IMR-90 (cell line): ENCODE measurements at regions not wholly inside any gene's neighbourhood (a gene's known extent, or its start where the extent isn't known, plus 50 kb on each side); places are given as distances from the start of the nearest gene placed in this dataset.

Experiments
- ATAC-seq: fragments of 200-7000 bp; cut with Tn5 transposase; 2 replicates; pipeline ENCODE4 v1.9.1; 2020; ENCODE audit warnings: low read depth, mild to moderate bottlenecking, moderate library complexity
- BruUV-seq: library from RNA; stranded (reverse); fragments of 400-500 nt; replicated peaks from 2 replicates; lab custom pipeline; 2021; lab: Mats Ljungman, UMichigan
- CTCF ChIA-PET: fragments of 300-600 bp; formaldehyde crosslinking; extraction: SDS; loops from one replicate; lab custom pipeline; 2021; ENCODE audit warnings: antibody characterized with exemption; lab: Yijun Ruan, JAX
- POLR2A ChIA-PET: fragments of 300-600 bp; sonication (Branson Sonifier 250); formaldehyde crosslinking; loops from one replicate; lab custom pipeline; 2022; ENCODE audit warnings: antibody characterized with exemption; ENCODE audit not compliant: unreplicated experiment; lab: Charles Lee
- DNase-seq: peaks from one replicate; pipeline ENCODE4 v3.0.0; 2013
- H2AFZ ChIP-seq: replicated peaks from 2 replicates; pipeline ENCODE3; 2013; ENCODE audit warnings: low read length, mild to moderate bottlenecking; ENCODE audit not compliant: poor library complexity
- H2AK5ac ChIP-seq: 2 replicates; pipeline ENCODE4 v1.6.1; 2013; ENCODE audit warnings: low read depth, low read length, inconsistent platforms
- H2AK9ac ChIP-seq: replicated peaks from 2 replicates; pipeline ENCODE3; 2013; ENCODE audit warnings: mild to moderate bottlenecking, low read depth, low read length, moderate library complexity; ENCODE audit not compliant: poor library complexity
- H2BK120ac ChIP-seq: 2 replicates; pipeline ENCODE4 v1.6.1; 2013; ENCODE audit warnings: low read depth, low read length, inconsistent platforms
- H2BK15ac ChIP-seq: 3 replicates; pipeline ENCODE4 v1.6.1; 2013; ENCODE audit warnings: low read depth, low read length, inconsistent platforms
- H2BK20ac ChIP-seq: 2 replicates; pipeline ENCODE4 v1.6.1; 2013; ENCODE audit warnings: low read depth, mild to moderate bottlenecking, inconsistent platforms, low read length, moderate library complexity
- H2BK5ac ChIP-seq: 2 replicates; pipeline ENCODE4 v1.6.1; 2013; ENCODE audit warnings: mild to moderate bottlenecking, low read depth, low read length, inconsistent platforms; ENCODE audit not compliant: poor library complexity, severe bottlenecking
- H3K14ac ChIP-seq: replicated peaks from 2 replicates; pipeline ENCODE4 v1.6.1; 2013; ENCODE audit warnings: low read depth, low read length, inconsistent platforms
- H3K18ac ChIP-seq: 2 replicates; pipeline ENCODE4 v1.6.1; 2013; ENCODE audit warnings: low read depth, low read length, control low read depth
- H3K23ac ChIP-seq: 2 replicates; pipeline ENCODE4 v1.6.1; 2013; ENCODE audit warnings: low read depth, low read length, inconsistent platforms
- H3K27ac ChIP-seq: 2 replicates; pipeline ENCODE4 v1.5.1; 2013; ENCODE audit warnings: mild to moderate bottlenecking, control low read depth, low read length; ENCODE audit not compliant: insufficient read depth
- H3K27me3 ChIP-seq: 2 replicates; pipeline ENCODE4 v1.6.1; 2013; ENCODE audit warnings: low read length; ENCODE audit not compliant: control insufficient read depth, insufficient read depth
- H3K36me3 ChIP-seq: 2 replicates; pipeline ENCODE4 v1.6.1; 2013; ENCODE audit warnings: low read length, mixed read lengths; ENCODE audit not compliant: control insufficient read depth, insufficient read depth
- H3K4ac ChIP-seq: 2 replicates; pipeline ENCODE4 v1.6.1; 2013; ENCODE audit warnings: low read depth, low read length, inconsistent platforms
- H3K4me1 ChIP-seq: 2 replicates; pipeline ENCODE4 v1.6.1; 2013; ENCODE audit warnings: low read length, mixed read lengths; ENCODE audit not compliant: control insufficient read depth, insufficient read depth
- H3K4me2 ChIP-seq: 2 replicates; pipeline ENCODE4 v1.6.1; 2013; ENCODE audit warnings: low read depth, mild to moderate bottlenecking, control low read depth, low read length, moderate library complexity
- H3K4me3 ChIP-seq: 2 replicates; pipeline ENCODE4 v1.5.1; 2013; ENCODE audit warnings: low read depth, mild to moderate bottlenecking, control low read depth, low read length, moderate library complexity; ENCODE audit not compliant: insufficient read depth
- H3K56ac ChIP-seq: 2 replicates; pipeline ENCODE4 v1.6.1; 2013; ENCODE audit warnings: low read length, inconsistent platforms; ENCODE audit not compliant: insufficient read depth; ENCODE audit errors: extremely low read depth
- H3K79me1 ChIP-seq, 2 experiments: 2 replicates each; pipeline ENCODE4 v1.6.1; 2013; ENCODE audit warnings: low read length in 2 of 2, inconsistent platforms in 1 of 2, low read depth in 1 of 2
- H3K9ac ChIP-seq: 2 replicates; pipeline ENCODE4 v1.6.1; 2013; ENCODE audit warnings: low read depth, low read length, control low read depth
- H3K9me1 ChIP-seq: 2 replicates; pipeline ENCODE4 v1.6.1; 2013; ENCODE audit warnings: low read length, inconsistent platforms; ENCODE audit not compliant: insufficient read depth
- H3K9me3 ChIP-seq: 2 replicates; pipeline ENCODE4 v1.6.1; 2013; ENCODE audit warnings: low read length; ENCODE audit not compliant: control insufficient read depth, insufficient read depth
- H4K20me1 ChIP-seq: 2 replicates; pipeline ENCODE4 v1.6.1; 2013; ENCODE audit warnings: low read length, inconsistent platforms; ENCODE audit not compliant: insufficient read depth
- H4K5ac ChIP-seq: 2 replicates; pipeline ENCODE4 v1.6.1; 2013; ENCODE audit warnings: mild to moderate bottlenecking, low read depth, low read length, control low read depth
- H4K8ac ChIP-seq, 2 experiments: 2 replicates each; pipeline ENCODE4 v1.6.1; 2013; ENCODE audit warnings: low read depth in 2 of 2, low read length in 2 of 2, control low read depth in 1 of 2, inconsistent platforms in 1 of 2
- H4K91ac ChIP-seq: 2 replicates; pipeline ENCODE4 v1.6.1; 2013; ENCODE audit warnings: low read depth, low read length, inconsistent platforms; ENCODE audit not compliant: insufficient read depth
- BHLHE40 ChIP-seq: fragments of 150-350 bp; IDR thresholded peaks from 2 replicates; pipeline ENCODE4 v1.6.1; 2016; ENCODE audit warnings: mild to moderate bottlenecking, low read depth, low read length
- WGBS, 2 experiments: methylation state at CpG; one replicate each; pipeline versions ENCODE4 v1.1.5 to v1.1.7; 2013; ENCODE audit warnings: missing lambda C conversion rate in 2 of 2; ENCODE audit not compliant: insufficient read length in 1 of 2; ENCODE audit errors: extremely low coverage in 2 of 2; 5-methylcytosine and 5-hydroxymethylcytosine counted together
- dilution Hi-C: fragments of 300-500 bp; cut with HindIII; formaldehyde crosslinking; loops from one replicate; pipeline ENCODE4 v1.14.3; 2018; ENCODE audit warnings: low sequenced_read_pairs; ENCODE audit not compliant: unreplicated experiment
- in situ Hi-C: fragments of 300-500 bp; cut with MboI; formaldehyde crosslinking; loops from 3 replicates; pipeline ENCODE4 v1.14.3; 2019; ENCODE audit warnings: low sequenced_read_pairs, inconsistent platforms, mixed read lengths
- intact Hi-C: fragments of 100-400 bp; cut with micrococcal nuclease; formaldehyde crosslinking; loops from 2 replicates; pipeline ENCODE4 v1.10.0; 2022

GRCh38 chr18:41456831-41457230, 498.2 kb upstream of the PIK3C3 start:
- H2AFZ ChIP-seq: no peak overlapping the region
- no TSS peak for BruUV-seq
- DNase-seq (no peak), ATAC-seq (no peak)
- H3K4me3 ChIP-seq: no peak overlapping the region
- dilution Hi-C loops: no loop called here
- no peak overlapping the region for H3K18ac ChIP-seq
- no peak overlapping the region for H2BK5ac ChIP-seq
- H3K79me1 ChIP-seq: no peaks in the 10 kb centered on the region
- ChIA-PET POLR2A (no interaction called here), CTCF (no interaction called here)
- H4K5ac ChIP-seq: no peak overlapping the region
- in situ Hi-C loops: no loop called here
- no peak overlapping the region for H3K4ac ChIP-seq
- H3K9me3 ChIP-seq: no peaks in the 10 kb centered on the region
- H4K91ac ChIP-seq: no peak overlapping the region
- H3K9me1 ChIP-seq: no peaks in the 10 kb centered on the region
- no peak overlapping the region for H2AK5ac ChIP-seq
- H3K14ac ChIP-seq: no peak overlapping the region
- no peaks in the 10 kb centered on the region for H3K27me3 ChIP-seq
- H2AK9ac ChIP-seq: no peak overlapping the region
- H4K20me1 ChIP-seq: no peaks in the 10 kb centered on the region
- no peak overlapping the region for H2BK20ac ChIP-seq
- H2BK120ac ChIP-seq: no peak overlapping the region
- TF ChIP-seq BHLHE40: no peak
- 40% methylated on average over 1 of the region's 4 CpGs; no CpG with 5 or more reads in 1 of the 2 experiments for WGBS, 2 experiments
- no peaks in the 10 kb centered on the region for H3K36me3 ChIP-seq
- H3K4me2 ChIP-seq: no peak overlapping the region
- no peaks in the 10 kb centered on the region for H3K4me1 ChIP-seq
- H3K27ac ChIP-seq: no peak overlapping the region
- intact Hi-C loops: no loop called here
- H4K8ac ChIP-seq: no peak overlapping the region
- H3K9ac ChIP-seq: no peak overlapping the region
- H3K56ac ChIP-seq: no peak overlapping the region
- H2BK15ac ChIP-seq: no peak overlapping the region
- H3K23ac ChIP-seq: no peak overlapping the region
